Psoas muscle (tissue), 7 donors: ENCODE measurements at regions not wholly inside any gene's neighbourhood (a gene's known extent, or its start where the extent isn't known, plus 50 kb on each side); places are given as distances from the start of the nearest gene placed in this dataset.

Experiments used
- ATAC-seq, 4 donors: fragments of 200-7000 bp; cut with Tn5 transposase; one replicate each; pipeline ENCODE4 v1.9.1; 2020; ENCODE audit warnings: moderate library complexity in 3 of 4, mild to moderate bottlenecking in 2 of 4
- DNase-seq, 2 donors: peaks; one replicate each; pipeline ENCODE4 v3.0.0-alpha.2; 2020
- H3K27ac ChIP-seq: fragments of 200-600 bp; one replicate; pipeline ENCODE4 v1.8.0; 2022
- H3K27me3 ChIP-seq, 3 donors: fragments of 200-600 bp in 1 of 3; one replicate each; pipeline versions ENCODE4 v1.6.1 to v1.8.0; 2013 to 2022; ENCODE audit warnings: low read length in 2 of 3, mild to moderate bottlenecking in 2 of 3, moderate library complexity in 1 of 3; ENCODE audit not compliant: insufficient read depth in 3 of 3
- H3K36me3 ChIP-seq, 2 donors: fragments of 200-600 bp in 1 of 2; one replicate each; pipeline versions ENCODE4 v1.6.1 to v1.8.0; 2013 to 2022; ENCODE audit warnings: low read depth in 1 of 2, mild to moderate bottlenecking in 1 of 2, moderate library complexity in 1 of 2; ENCODE audit not compliant: insufficient read depth in 1 of 2
- H3K4me1 ChIP-seq: fragments of 200-600 bp; one replicate; pipeline ENCODE4 v1.8.0; 2022
- H3K4me3 ChIP-seq: fragments of 200-600 bp; one replicate; pipeline ENCODE4 v1.8.0; 2022; ENCODE audit warnings: mild to moderate bottlenecking
- H3K9me3 ChIP-seq: fragments of 200-600 bp; one replicate; pipeline ENCODE4 v1.8.0; 2022
- WGBS, 3 donors: extraction: QIAGEN DNeasy Blood & Tissue Kit; methylation state at CpG; one replicate each; pipeline versions ENCODE4 v1.1.6 to v1.1.7; 2013; 5-methylcytosine and 5-hydroxymethylcytosine counted together
- intact Hi-C, 2 donors: fragments of 100-400 bp; cut with DNase I; formaldehyde crosslinking; loops; one replicate each; pipeline versions ENCODE4 v1.11.0 to v1.14.2; 2022
- TF ChIP-seq, protein P1 (sequence below): fragments of 200-600 bp; IDR thresholded peaks from one replicate; pipeline ENCODE4 v1.8.0; 2022; ENCODE audit warnings: antibody characterized with exemption
- donor health status: healthy with polysubstance abuse.
- donor health status: DM: no; HTN: no; CAD: no; lungs with moderate emphysema.
- donor health status: Bipolar disorder and iron deficiency.
- donor health status: healthy.
- donor health status: DM: yes; HTN: yes; CAD: no.
- donor health status: DM: no; HTN: no; CAD: no.
- donor health status: DM: yes; HTN: yes; CAD: no.

DNA sequence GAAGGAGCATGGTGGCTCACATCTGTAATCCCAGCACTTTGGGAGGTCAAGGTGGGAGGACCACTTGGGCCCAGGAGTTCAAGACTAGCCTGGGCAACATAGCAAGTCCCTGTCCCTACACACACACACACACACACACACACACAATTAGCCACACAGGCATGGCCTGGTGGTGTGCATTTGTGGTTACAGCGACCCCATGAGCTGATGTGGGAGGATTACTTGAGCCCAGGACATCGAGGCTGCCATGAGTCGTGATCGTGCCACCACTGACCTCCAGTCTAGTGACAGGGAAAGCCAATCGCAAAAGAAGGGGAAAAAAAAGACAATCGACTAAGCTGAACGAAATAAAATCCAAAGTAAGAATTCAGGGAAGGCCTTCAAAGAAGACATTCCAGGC is 67.9 kb downstream of the TBX3 start:
- Histone ChIP-seq H3K27ac (no peak overlapping the region), H3K4me1 (no peaks in the 10 kb centered on the region), H3K27me3 (no peaks in the 10 kb centered on the region), H3K4me3 (no peak overlapping the region), H3K36me3 (no peaks in the 10 kb centered on the region), H3K9me3 (no peaks in the 10 kb centered on the region)
- ATAC-seq (no peak), DNase-seq (no peak)
- intact Hi-C loops: no loop called here
- TF ChIP-seq, protein P1, sequence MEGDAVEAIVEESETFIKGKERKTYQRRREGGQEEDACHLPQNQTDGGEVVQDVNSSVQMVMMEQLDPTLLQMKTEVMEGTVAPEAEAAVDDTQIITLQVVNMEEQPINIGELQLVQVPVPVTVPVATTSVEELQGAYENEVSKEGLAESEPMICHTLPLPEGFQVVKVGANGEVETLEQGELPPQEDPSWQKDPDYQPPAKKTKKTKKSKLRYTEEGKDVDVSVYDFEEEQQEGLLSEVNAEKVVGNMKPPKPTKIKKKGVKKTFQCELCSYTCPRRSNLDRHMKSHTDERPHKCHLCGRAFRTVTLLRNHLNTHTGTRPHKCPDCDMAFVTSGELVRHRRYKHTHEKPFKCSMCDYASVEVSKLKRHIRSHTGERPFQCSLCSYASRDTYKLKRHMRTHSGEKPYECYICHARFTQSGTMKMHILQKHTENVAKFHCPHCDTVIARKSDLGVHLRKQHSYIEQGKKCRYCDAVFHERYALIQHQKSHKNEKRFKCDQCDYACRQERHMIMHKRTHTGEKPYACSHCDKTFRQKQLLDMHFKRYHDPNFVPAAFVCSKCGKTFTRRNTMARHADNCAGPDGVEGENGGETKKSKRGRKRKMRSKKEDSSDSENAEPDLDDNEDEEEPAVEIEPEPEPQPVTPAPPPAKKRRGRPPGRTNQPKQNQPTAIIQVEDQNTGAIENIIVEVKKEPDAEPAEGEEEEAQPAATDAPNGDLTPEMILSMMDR: no peak
- WGBS, 3 donors: 75 to 82% (median 81%) methylated on average over 7 of the region's 7 CpGs

DNA sequence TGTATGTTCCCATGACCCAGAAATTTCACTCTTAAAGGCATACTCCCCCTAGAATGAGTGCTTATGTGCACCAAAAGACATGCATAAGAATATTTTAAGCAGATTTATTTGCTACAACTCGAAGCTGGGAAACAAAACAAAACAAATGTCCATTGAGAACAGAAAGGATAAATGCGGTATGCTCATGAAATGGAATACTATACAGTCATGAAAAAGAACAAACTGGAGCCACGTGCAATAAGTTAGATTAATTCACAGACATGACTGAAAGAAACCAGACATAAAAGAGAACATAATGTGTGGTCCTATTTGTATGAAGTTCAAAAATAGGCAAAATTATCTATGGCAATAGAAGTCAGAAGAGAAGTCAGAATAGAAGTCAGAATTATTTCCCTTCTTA is 69.9 kb downstream of the TBX3 start:
- no peaks in the 10 kb centered on the region for H3K9me3 ChIP-seq
- DNase-seq: no peak
- ATAC-seq: no peak
- no peaks in the 10 kb centered on the region for H3K4me1 ChIP-seq
- no peaks in the 10 kb centered on the region for H3K36me3 ChIP-seq
- no peak overlapping the region for H3K27ac ChIP-seq
- TF ChIP-seq, protein P1: no peak
- WGBS, 3 donors: 64 to 67% (median 66%) methylated on average over 3 of the region's 3 CpGs
- H3K4me3 ChIP-seq: no peak overlapping the region
- H3K27me3 ChIP-seq: peaks cover 0 to 3% (median 1%) of the 10 kb centered on the region in 3 donors
- intact Hi-C loops: no loop called here

DNA sequence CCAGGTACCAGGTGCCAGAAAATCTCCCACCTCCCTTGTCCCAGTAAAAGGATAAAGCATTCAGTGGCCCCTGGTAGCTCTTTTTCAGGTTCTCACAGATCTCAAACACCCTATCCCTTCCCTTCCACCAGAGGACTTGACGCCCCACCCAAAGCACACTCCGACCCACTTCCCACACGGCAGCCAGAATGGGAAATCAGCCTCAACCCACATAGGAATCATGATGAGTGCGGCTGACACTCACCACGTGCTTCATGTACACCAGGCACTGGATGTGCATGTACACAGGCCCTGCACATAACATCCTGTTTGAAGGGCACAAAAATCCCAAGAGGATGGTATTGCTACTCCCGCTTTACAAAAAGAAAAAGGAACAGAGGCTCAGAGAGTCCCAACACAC is 71.9 kb downstream of the TBX3 start:
- TF ChIP-seq, protein P1: no peak
- no peak overlapping the region for H3K27ac ChIP-seq
- H3K4me3 ChIP-seq: no peak overlapping the region
- ATAC-seq: no peak
- WGBS, 3 donors: 77 to 79% (median 79%) methylated on average over 6 of the region's 6 CpGs
- H3K9me3 ChIP-seq: no peaks in the 10 kb centered on the region
- no peaks in the 10 kb centered on the region for H3K4me1 ChIP-seq
- H3K36me3 ChIP-seq: no peaks in the 10 kb centered on the region
- intact Hi-C loops: no loop called here
- DNase-seq: no peak
- H3K27me3 ChIP-seq: peaks cover 3 to 11% (median 4%) of the 10 kb centered on the region in 3 donors

DNA sequence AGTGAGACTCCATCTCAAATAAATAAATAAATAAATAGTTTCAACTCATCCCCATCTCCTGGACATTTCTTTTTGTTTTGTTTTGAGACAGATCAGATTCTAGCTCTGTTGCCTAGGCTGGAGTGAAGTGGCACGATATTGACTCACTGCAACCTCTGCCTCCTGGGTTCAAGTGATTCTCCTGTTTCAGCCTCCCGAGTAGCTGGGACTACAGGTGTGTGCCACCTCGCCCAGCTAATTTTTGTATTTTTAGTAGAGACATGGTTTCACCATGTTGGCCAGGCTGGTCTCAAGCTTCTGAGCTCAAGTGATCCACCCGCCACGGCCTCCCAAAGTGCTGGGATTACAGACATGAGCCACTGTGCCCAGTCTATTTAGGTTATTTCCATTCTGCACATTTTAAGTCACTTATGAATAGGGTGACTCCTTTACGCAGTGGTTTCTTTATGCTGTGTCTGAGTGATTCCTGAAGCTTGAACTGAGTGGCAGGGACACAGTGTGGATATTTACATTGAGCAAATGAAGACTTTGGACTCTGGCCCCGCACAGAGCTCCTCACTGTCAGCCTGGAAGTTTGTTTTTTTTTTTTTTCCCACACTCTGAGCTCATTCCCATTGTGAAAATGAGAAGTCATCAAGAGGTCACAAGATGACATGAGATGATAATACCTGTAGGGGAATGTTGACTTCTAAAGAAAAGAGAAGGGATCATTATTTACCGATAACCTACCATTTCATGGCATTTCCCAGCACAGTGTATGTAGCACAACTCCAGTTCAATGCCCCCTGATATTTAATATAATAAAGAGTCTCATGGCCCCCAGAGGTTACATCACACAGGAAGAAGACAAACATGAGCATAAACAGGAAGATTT is 72.6 kb downstream of the TBX3 start:
- Histone ChIP-seq H3K4me1 (no peaks in the 10 kb centered on the region), H3K27me3 (peaks cover 3 to 11% (median 4%) of the 10 kb centered on the region in 3 donors), H3K36me3 (no peaks in the 10 kb centered on the region), H3K27ac (no peak overlapping the region), H3K9me3 (no peaks in the 10 kb centered on the region), H3K4me3 (no peak overlapping the region)
- 83 to 84% (median 83%) methylated on average over 8 of the region's 8 CpGs for WGBS, 3 donors
- no peak for ATAC-seq
- intact Hi-C loops: no loop called here
- DNase-seq: no peak
- TF ChIP-seq, protein P1: no peak
